H9 (cell line): ENCODE measurements at regions not wholly inside any gene's neighbourhood (a gene's known extent, or its start where the extent isn't known, plus 50 kb on each side); places are given as distances from the start of the nearest gene placed in this dataset.

Experiments
- DNase-seq: peaks from one replicate; pipeline ENCODE4 v3.0.0-alpha.2; 2017
- H2AFZ ChIP-seq: one replicate; pipeline ENCODE4 v1.6.1; 2013; ENCODE audit warnings: mild to moderate bottlenecking, low read length, control low read depth, moderate library complexity
- H2AK5ac ChIP-seq: 2 replicates; pipeline ENCODE4 v1.6.1; 2013; ENCODE audit warnings: low read length, control low read depth, mixed read lengths; ENCODE audit not compliant: insufficient read length
- H2BK120ac ChIP-seq: one replicate; pipeline ENCODE4 v1.6.1; 2013; ENCODE audit warnings: low read depth, mild to moderate bottlenecking, low read length, control low read depth, inconsistent platforms; ENCODE audit not compliant: poor library complexity, severe bottlenecking
- H2BK12ac ChIP-seq: 2 replicates; pipeline ENCODE4 v1.6.1; 2013; ENCODE audit warnings: low read length, control low read depth, mixed read lengths, low read depth; ENCODE audit not compliant: insufficient read length
- H2BK15ac ChIP-seq: 2 replicates; pipeline ENCODE4 v1.6.1; 2013; ENCODE audit warnings: low read depth, low read length, control low read depth
- H2BK20ac ChIP-seq: one replicate; pipeline ENCODE4 v1.6.1; 2013; ENCODE audit warnings: low read depth, mild to moderate bottlenecking, low read length, control low read depth, inconsistent platforms; ENCODE audit not compliant: poor library complexity, severe bottlenecking
- H2BK5ac ChIP-seq: 2 replicates; pipeline ENCODE4 v1.6.1; 2013; ENCODE audit warnings: low read length, control low read depth, mixed read lengths; ENCODE audit not compliant: insufficient read length
- H3K14ac ChIP-seq: 2 replicates; pipeline ENCODE4 v1.6.1; 2013; ENCODE audit warnings: low read length, control low read depth; ENCODE audit not compliant: insufficient read depth
- H3K18ac ChIP-seq: 2 replicates; pipeline ENCODE4 v1.6.1; 2013; ENCODE audit warnings: low read depth, mild to moderate bottlenecking, mixed read lengths, low read length, control low read depth; ENCODE audit not compliant: insufficient read length
- H3K23ac ChIP-seq: 2 replicates; pipeline ENCODE4 v1.6.1; 2013; ENCODE audit warnings: low read length, control low read depth, mixed read lengths, low read depth; ENCODE audit not compliant: insufficient read length
- H3K23me2 ChIP-seq: 2 replicates; pipeline ENCODE4 v1.6.1; 2013; ENCODE audit warnings: low read depth, mild to moderate bottlenecking, mixed read lengths, low read length, control low read depth; ENCODE audit not compliant: insufficient read length, poor library complexity, severe bottlenecking
- H3K27ac ChIP-seq: 2 replicates; pipeline ENCODE4 v1.5.1; 2013; ENCODE audit warnings: low read length, control low read depth, mixed read lengths, low read depth; ENCODE audit not compliant: insufficient read length
- H3K27me3 ChIP-seq: 2 replicates; pipeline ENCODE4 v1.6.1; 2013; ENCODE audit warnings: low read length, control low read depth, inconsistent platforms; ENCODE audit not compliant: insufficient read depth
- H3K4ac ChIP-seq: 2 replicates; pipeline ENCODE4 v1.6.1; 2013; ENCODE audit warnings: low read depth, mild to moderate bottlenecking, control low read depth, inconsistent platforms, low read length, moderate library complexity
- H3K4me1 ChIP-seq: 2 replicates; pipeline ENCODE4 v1.6.1; 2013; ENCODE audit warnings: low read length, control low read depth, inconsistent platforms; ENCODE audit not compliant: insufficient read depth
- H3K4me2 ChIP-seq: 2 replicates; pipeline ENCODE4 v1.6.1; 2013; ENCODE audit warnings: low read length, control low read depth, mixed read lengths; ENCODE audit not compliant: insufficient read length, insufficient read depth
- H3K56ac ChIP-seq: 2 replicates; pipeline ENCODE4 v1.6.1; 2013; ENCODE audit warnings: low read depth, mild to moderate bottlenecking, mixed read lengths, low read length, control low read depth; ENCODE audit not compliant: insufficient read length
- H3K79me1 ChIP-seq: 2 replicates; pipeline ENCODE4 v1.6.1; 2013; ENCODE audit warnings: low read depth, mild to moderate bottlenecking, moderate library complexity, low read length, control low read depth, inconsistent platforms; ENCODE audit not compliant: insufficient read depth, poor library complexity, severe bottlenecking
- H3K79me2 ChIP-seq: 2 replicates; pipeline ENCODE4 v1.6.1; 2013; ENCODE audit warnings: low read length, control low read depth, inconsistent platforms; ENCODE audit not compliant: insufficient read depth
- H3K9ac ChIP-seq: 2 replicates; pipeline ENCODE4 v1.6.1; 2013; ENCODE audit warnings: low read length, control low read depth, mixed read lengths; ENCODE audit not compliant: insufficient read length; ENCODE audit errors: extremely low read depth
- H3K9me3 ChIP-seq: one replicate; pipeline ENCODE4 v1.6.1; 2013; ENCODE audit warnings: low read depth, low read length, inconsistent platforms; ENCODE audit not compliant: control insufficient read depth
- H3T11ph ChIP-seq: one replicate; pipeline ENCODE4 v1.6.1; 2013; ENCODE audit warnings: mild to moderate bottlenecking, low read length, control low read depth, inconsistent platforms
- H4K20me1 ChIP-seq: one replicate; pipeline ENCODE4 v1.6.1; 2013; ENCODE audit not compliant: control insufficient read depth, insufficient read length, insufficient read depth
- H4K5ac ChIP-seq: 2 replicates; pipeline ENCODE4 v1.6.1; 2013; ENCODE audit warnings: low read depth, mild to moderate bottlenecking, mixed read lengths, low read length, control low read depth; ENCODE audit not compliant: insufficient read length
- H4K8ac ChIP-seq: replicated peaks from 2 replicates; pipeline ENCODE4 v1.6.1; 2013; ENCODE audit warnings: low read length, control low read depth, mixed read lengths, low read depth; ENCODE audit not compliant: insufficient read length
- H4K91ac ChIP-seq: 2 replicates; pipeline ENCODE4 v1.6.1; 2013; ENCODE audit warnings: low read depth, mild to moderate bottlenecking, moderate library complexity, mixed read lengths, low read length, control low read depth; ENCODE audit not compliant: insufficient read length
- H3K27ac Mint-ChIP-seq, 3 experiments: 2 replicates in 2 of 3; 3 replicates in 1 of 3; pipeline ENCODE4 v1.8.0; 2020 to 2021; ENCODE audit warnings: mixed read lengths in 3 of 3, mild to moderate bottlenecking in 1 of 3, moderate library complexity in 1 of 3
- H3K27me3 Mint-ChIP-seq: 2 replicates; pipeline ENCODE4 v1.8.0; 2021; ENCODE audit warnings: low read depth, mild to moderate bottlenecking, moderate library complexity, mixed read lengths
- H3K36me3 Mint-ChIP-seq, 3 experiments: 2 replicates in 2 of 3; 3 replicates in 1 of 3; pipeline ENCODE4 v1.8.0; 2020 to 2021; ENCODE audit warnings: low read depth in 3 of 3, mixed read lengths in 3 of 3; ENCODE audit not compliant: insufficient read depth in 1 of 3
- H3K4me1 Mint-ChIP-seq, 2 experiments: 2 replicates each; pipeline ENCODE4 v1.8.0; 2020; ENCODE audit warnings: mixed read lengths in 2 of 2
- H3K4me3 Mint-ChIP-seq, 2 experiments: 2 replicates in 1 of 2; 3 replicates in 1 of 2; pipeline ENCODE4 v1.8.0; 2020 to 2021; ENCODE audit warnings: mild to moderate bottlenecking in 2 of 2, mixed read lengths in 2 of 2, moderate library complexity in 1 of 2
- H3K9me3 Mint-ChIP-seq, 2 experiments: 2 replicates in 1 of 2; 3 replicates in 1 of 2; pipeline ENCODE4 v1.8.0; 2020; ENCODE audit warnings: mild to moderate bottlenecking in 2 of 2, mixed read lengths in 2 of 2, moderate library complexity in 1 of 2
- CTCF ChIP-seq: fragments of 200-600 bp; sonication (generic); conservative IDR thresholded peaks from 3 replicates; pipeline ENCODE4 v1.8.0; 2021; ENCODE audit warnings: antibody characterized with exemption, mild to moderate bottlenecking
- WGBS: extraction: QIAGEN DNeasy Blood & Tissue Kit; methylation state at CpG from one replicate; pipeline ENCODE4 v1.1.7; 2013; ENCODE audit warnings: missing lambda C conversion rate, low lambda C conversion rate, mixed read lengths; ENCODE audit not compliant: insufficient read length; ENCODE audit errors: extremely low coverage; 5-methylcytosine and 5-hydroxymethylcytosine counted together

GRCh38 chrX:13885591-13885990, 68.7 kb upstream of the GPM6B start:
- no peaks in the 10 kb centered on the region for H3K27me3 ChIP-seq

More at GRCh38 chrX:13885591-13885990, 68.7 kb upstream of the GPM6B start:
- H3K27ac Mint-ChIP-seq: no peak overlapping the region
- Histone ChIP-seq H4K20me1 (no peaks in the 10 kb centered on the region), H3K56ac (no peak overlapping the region), H2BK12ac (no peak overlapping the region), H3T11ph (no peak overlapping the region), H2BK5ac (no peak overlapping the region), H3K23ac (no peak overlapping the region), H4K5ac (no peak overlapping the region), H3K4me1 (peaks cover 2% of the 10 kb centered on the region; the same call in 1 of the 2 replicates), H3K79me1 (no peaks in the 10 kb centered on the region), H2AK5ac (no peak overlapping the region), H3K4ac (no peak overlapping the region), H3K9me3 (no peaks in the 10 kb centered on the region), H3K18ac (no peak overlapping the region), H4K8ac (no peak overlapping the region), H3K9ac (no peak overlapping the region), H4K91ac (no peak overlapping the region), H2AFZ (no peak overlapping the region), H3K14ac (no peak overlapping the region), H3K27ac (no peak overlapping the region), H2BK15ac (no peak overlapping the region), H2BK20ac (no peak overlapping the region), H3K79me2 (peaks cover 15% of the 10 kb centered on the region; the same call in 1 of the 2 replicates), H2BK120ac (no peak overlapping the region), H3K23me2 (no peaks in the 10 kb centered on the region), H3K4me2 (no peak overlapping the region)
- no peak for DNase-seq
- WGBS: no CpG with 5 or more reads among the region's 9 CpGs
- H3K9me3 Mint-ChIP-seq: peaks cover 14 to 28% of the 10 kb centered on the region in 2 experiments
- peaks cover 11 to 20% of the 10 kb centered on the region in 2 experiments for H3K4me1 Mint-ChIP-seq
- no peak for TF ChIP-seq CTCF
- peaks cover 3 to 14% (median 3%) of the 10 kb centered on the region in 3 experiments; a peak in 6 of 7 replicates for H3K36me3 Mint-ChIP-seq
- H3K27me3 Mint-ChIP-seq: no peaks in the 10 kb centered on the region
- H3K4me3 Mint-ChIP-seq: no peak overlapping the region
